Mesendoderm (in vitro differentiated cells): ENCODE measurements at regions not wholly inside any gene's neighbourhood (a gene's known extent, or its start where the extent isn't known, plus 50 kb on each side); places are given as distances from the start of the nearest gene placed in this dataset.

Experiments used
- DNase-seq: peaks from one replicate; pipeline ENCODE4 v3.0.0; 2013
- H2AK5ac ChIP-seq: 2 replicates; pipeline ENCODE4 v1.6.1; 2013; ENCODE audit warnings: low read length, inconsistent platforms
- H2BK120ac ChIP-seq: 2 replicates; pipeline ENCODE4 v1.6.1; 2013; ENCODE audit warnings: low read depth, mild to moderate bottlenecking, low read length, moderate library complexity, mixed read lengths
- H2BK15ac ChIP-seq: replicated peaks from 2 replicates; pipeline ENCODE4 v1.6.1; 2013; ENCODE audit warnings: low read depth, mild to moderate bottlenecking, moderate library complexity
- H2BK5ac ChIP-seq: 2 replicates; pipeline ENCODE4 v1.6.1; 2013; ENCODE audit warnings: low read length, inconsistent platforms
- H3K18ac ChIP-seq: 2 replicates; pipeline ENCODE4 v1.6.1; 2013; ENCODE audit warnings: mild to moderate bottlenecking, low read length, mixed read lengths
- H3K23ac ChIP-seq: one replicate; pipeline ENCODE4 v1.6.1; 2013; ENCODE audit warnings: low read length
- H3K27ac ChIP-seq: 2 replicates; pipeline ENCODE4 v1.5.1; 2013; ENCODE audit warnings: low read depth, mild to moderate bottlenecking, inconsistent platforms, low read length, moderate library complexity
- H3K27me3 ChIP-seq: 2 replicates; pipeline ENCODE4 v1.6.1; 2013; ENCODE audit warnings: low read length, control low read depth, mild to moderate bottlenecking, inconsistent platforms; ENCODE audit not compliant: insufficient read depth, poor library complexity
- H3K36me3 ChIP-seq: 2 replicates; pipeline ENCODE4 v1.6.1; 2013; ENCODE audit warnings: low read length, inconsistent platforms; ENCODE audit not compliant: control insufficient read depth, insufficient read depth
- H3K4ac ChIP-seq: one replicate; pipeline ENCODE4 v1.6.1; 2013; ENCODE audit warnings: low read depth, mild to moderate bottlenecking, low read length, moderate library complexity
- H3K4me1 ChIP-seq: 2 replicates; pipeline ENCODE4 v1.6.1; 2013; ENCODE audit warnings: low read depth, low read length, inconsistent platforms; ENCODE audit not compliant: control insufficient read depth
- H3K4me2 ChIP-seq: 2 replicates; pipeline ENCODE4 v1.6.1; 2013; ENCODE audit warnings: low read length
- H3K4me3 ChIP-seq: 2 replicates; pipeline ENCODE4 v1.5.1; 2013; ENCODE audit warnings: mild to moderate bottlenecking, low read length
- H3K56ac ChIP-seq: one replicate; pipeline ENCODE4 v1.6.1; 2013; ENCODE audit warnings: low read length
- H3K79me1 ChIP-seq: 2 replicates; pipeline ENCODE4 v1.6.1; 2013; ENCODE audit warnings: low read length, inconsistent platforms
- H3K79me2 ChIP-seq: 2 replicates; pipeline ENCODE4 v1.6.1; 2013; ENCODE audit warnings: mild to moderate bottlenecking, low read length; ENCODE audit not compliant: control insufficient read depth, insufficient read depth
- H3K9ac ChIP-seq: 2 replicates; pipeline ENCODE4 v1.6.1; 2013; ENCODE audit warnings: low read length, inconsistent platforms
- H4K5ac ChIP-seq: one replicate; pipeline ENCODE4 v1.6.1; 2013; ENCODE audit warnings: low read length
- H4K8ac ChIP-seq: one replicate; pipeline ENCODE4 v1.6.1; 2013; ENCODE audit warnings: low read depth, mild to moderate bottlenecking, control low read depth, low read length, moderate library complexity
- WGBS: extraction: QIAGEN DNeasy Blood & Tissue Kit; methylation state at CpG from one replicate; pipeline ENCODE4 v1.1.7; 2013; ENCODE audit warnings: low lambda C conversion rate, missing lambda C conversion rate; ENCODE audit not compliant: insufficient coverage; ENCODE audit errors: extremely low coverage; 5-methylcytosine and 5-hydroxymethylcytosine counted together

GRCh38 chr7:84941936-84942335 is 244.9 kb downstream of the SEMA3D start:
- Histone ChIP-seq H3K4me1 (no peaks in the 10 kb centered on the region), H3K4me3 (no peak overlapping the region), H3K4ac (no peak overlapping the region), H3K18ac (no peak overlapping the region), H2BK15ac (no peak overlapping the region), H3K36me3 (no peaks in the 10 kb centered on the region), H2BK5ac (no peak overlapping the region), H3K79me2 (no peaks in the 10 kb centered on the region), H2BK120ac (no peak overlapping the region), H4K5ac (no peak overlapping the region), H3K9ac (no peak overlapping the region), H3K79me1 (no peaks in the 10 kb centered on the region), H3K27me3 (no peaks in the 10 kb centered on the region), H2AK5ac (no peak overlapping the region), H3K27ac (no peak overlapping the region), H3K56ac (no peak overlapping the region), H4K8ac (no peak overlapping the region), H3K4me2 (no peak overlapping the region), H3K23ac (no peak overlapping the region)
- DNase-seq: no peak
- no CpG with 5 or more reads among the region's 4 CpGs for WGBS

GRCh38 chr7:84941291-84941690 is 245.6 kb downstream of the SEMA3D start:
- no peak overlapping the region for H3K4me2 ChIP-seq
- no peaks in the 10 kb centered on the region for H3K27me3 ChIP-seq
- no peaks in the 10 kb centered on the region for H3K36me3 ChIP-seq
- H4K5ac ChIP-seq: no peak overlapping the region
- H4K8ac ChIP-seq: no peak overlapping the region
- no peak overlapping the region for H2BK5ac ChIP-seq
- H3K56ac ChIP-seq: no peak overlapping the region
- no peak overlapping the region for H2AK5ac ChIP-seq
- no peaks in the 10 kb centered on the region for H3K79me1 ChIP-seq
- DNase-seq: no peak
- H3K79me2 ChIP-seq: no peaks in the 10 kb centered on the region
- no peak overlapping the region for H2BK120ac ChIP-seq
- no CpG with 5 or more reads among the region's 1 CpG for WGBS
- no peak overlapping the region for H3K23ac ChIP-seq
- no peak overlapping the region for H3K18ac ChIP-seq
- H2BK15ac ChIP-seq: no peak overlapping the region
- no peak overlapping the region for H3K9ac ChIP-seq
- no peaks in the 10 kb centered on the region for H3K4me1 ChIP-seq
- no peak overlapping the region for H3K27ac ChIP-seq
- H3K4me3 ChIP-seq: no peak overlapping the region
- H3K4ac ChIP-seq: no peak overlapping the region

- no CpG with 5 or more reads among the region's 32 CpGs for WGBS
- Histone ChIP-seq H2AK5ac (no peak overlapping the region), H2BK120ac (no peak overlapping the region), H3K79me2 (no peaks in the 10 kb centered on the region), H3K27ac (no peak overlapping the region), H3K9ac (no peak overlapping the region), H2BK5ac (no peak overlapping the region), H4K8ac (no peak overlapping the region), H3K18ac (no peak overlapping the region), H3K4me3 (no peak overlapping the region), H3K23ac (no peak overlapping the region), H3K4me1 (no peaks in the 10 kb centered on the region), H3K27me3 (no peaks in the 10 kb centered on the region), H3K4me2 (no peak overlapping the region), H4K5ac (no peak overlapping the region), H2BK15ac (no peak overlapping the region), H3K4ac (no peak overlapping the region), H3K56ac (no peak overlapping the region), H3K36me3 (no peaks in the 10 kb centered on the region), H3K79me1 (no peaks in the 10 kb centered on the region)
- no peak for DNase-seq
Measured at GRCh38 chr7:84939888-84940287, 247.0 kb downstream of the SEMA3D start.

GRCh38 chr7:84939442-84939841 is 247.4 kb downstream of the SEMA3D start:
- Histone ChIP-seq H3K18ac (no peak overlapping the region), H2BK15ac (no peak overlapping the region), H3K23ac (no peak overlapping the region), H3K4ac (no peak overlapping the region), H2BK120ac (no peak overlapping the region), H4K5ac (no peak overlapping the region), H3K4me2 (no peak overlapping the region), H3K27ac (no peak overlapping the region), H2AK5ac (no peak overlapping the region), H3K27me3 (no peaks in the 10 kb centered on the region), H2BK5ac (no peak overlapping the region), H4K8ac (no peak overlapping the region), H3K79me1 (no peaks in the 10 kb centered on the region), H3K79me2 (no peaks in the 10 kb centered on the region), H3K4me1 (no peaks in the 10 kb centered on the region), H3K36me3 (no peaks in the 10 kb centered on the region), H3K9ac (no peak overlapping the region), H3K56ac (no peak overlapping the region), H3K4me3 (no peak overlapping the region)
- DNase-seq: no peak
- no CpG with 5 or more reads among the region's 7 CpGs for WGBS

- no peak overlapping the region for H3K23ac ChIP-seq
- DNase-seq: no peak
- no CpG with 5 or more reads among the region's 3 CpGs for WGBS
- H3K4me2 ChIP-seq: no peak overlapping the region
- H3K9ac ChIP-seq: no peak overlapping the region
- no peaks in the 10 kb centered on the region for H3K4me1 ChIP-seq
- H2AK5ac ChIP-seq: no peak overlapping the region
- no peak overlapping the region for H4K8ac ChIP-seq
- H3K79me1 ChIP-seq: no peaks in the 10 kb centered on the region
- H3K56ac ChIP-seq: no peak overlapping the region
- no peaks in the 10 kb centered on the region for H3K27me3 ChIP-seq
- H3K27ac ChIP-seq: no peak overlapping the region
- no peak overlapping the region for H3K4ac ChIP-seq
- no peak overlapping the region for H4K5ac ChIP-seq
- H3K18ac ChIP-seq: no peak overlapping the region
- no peaks in the 10 kb centered on the region for H3K36me3 ChIP-seq
- no peak overlapping the region for H2BK5ac ChIP-seq
- H3K79me2 ChIP-seq: no peaks in the 10 kb centered on the region
- H2BK120ac ChIP-seq: no peak overlapping the region
- H2BK15ac ChIP-seq: no peak overlapping the region
- H3K4me3 ChIP-seq: no peak overlapping the region
Measured at GRCh38 chr7:84924353-84924752, 262.5 kb downstream of the SEMA3D start.

- Histone ChIP-seq H3K18ac (no peak overlapping the region), H3K27me3 (no peaks in the 10 kb centered on the region), H4K8ac (no peak overlapping the region), H2BK15ac (no peak overlapping the region), H2AK5ac (no peak overlapping the region), H3K36me3 (no peaks in the 10 kb centered on the region), H3K79me1 (no peaks in the 10 kb centered on the region), H4K5ac (no peak overlapping the region), H2BK120ac (no peak overlapping the region), H3K4me1 (no peaks in the 10 kb centered on the region), H3K23ac (no peak overlapping the region), H3K4me2 (no peak overlapping the region), H3K27ac (no peak overlapping the region), H3K9ac (no peak overlapping the region), H3K56ac (no peak overlapping the region), H3K4ac (no peak overlapping the region), H3K4me3 (no peak overlapping the region), H2BK5ac (no peak overlapping the region), H3K79me2 (no peaks in the 10 kb centered on the region)
- no peak for DNase-seq
- WGBS: no CpG with 5 or more reads among the region's 1 CpG
Measured at GRCh38 chr7:84923348-84923747, 263.5 kb downstream of the SEMA3D start.
